ENCODE measurements at regions not wholly inside any gene's neighbourhood (a gene's known extent, or its start where the extent isn't known, plus 50 kb on each side); places are given as distances from the start of the nearest gene placed in this dataset.
A peak's percentile ranks its signal among the peaks of the same experiment; 100 is the strongest.
"Not testable (repeated sequence)": the region's sequence is repeated elsewhere in the genome, so short reads cannot be mapped to it uniquely, and the experiment has no call there.

DNA sequence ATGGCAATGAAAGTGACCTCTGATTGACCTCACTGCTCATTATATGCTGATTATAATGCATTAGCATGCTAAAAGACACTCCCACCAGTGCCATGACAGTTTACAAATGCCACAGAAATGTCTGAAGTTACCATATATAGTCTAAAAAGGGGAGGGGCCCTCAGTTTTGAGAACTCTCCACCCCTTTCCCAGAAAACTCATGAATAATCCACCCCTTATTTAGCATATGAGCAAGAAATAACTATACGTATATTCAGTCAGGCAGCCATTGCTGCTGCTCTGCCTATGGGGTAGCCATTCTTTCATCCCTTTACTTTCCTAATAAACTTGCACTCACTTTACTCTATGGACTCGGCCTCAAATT is 163.1 kb downstream of the ESM1 start:
- no peak for DNase-seq

DNA sequence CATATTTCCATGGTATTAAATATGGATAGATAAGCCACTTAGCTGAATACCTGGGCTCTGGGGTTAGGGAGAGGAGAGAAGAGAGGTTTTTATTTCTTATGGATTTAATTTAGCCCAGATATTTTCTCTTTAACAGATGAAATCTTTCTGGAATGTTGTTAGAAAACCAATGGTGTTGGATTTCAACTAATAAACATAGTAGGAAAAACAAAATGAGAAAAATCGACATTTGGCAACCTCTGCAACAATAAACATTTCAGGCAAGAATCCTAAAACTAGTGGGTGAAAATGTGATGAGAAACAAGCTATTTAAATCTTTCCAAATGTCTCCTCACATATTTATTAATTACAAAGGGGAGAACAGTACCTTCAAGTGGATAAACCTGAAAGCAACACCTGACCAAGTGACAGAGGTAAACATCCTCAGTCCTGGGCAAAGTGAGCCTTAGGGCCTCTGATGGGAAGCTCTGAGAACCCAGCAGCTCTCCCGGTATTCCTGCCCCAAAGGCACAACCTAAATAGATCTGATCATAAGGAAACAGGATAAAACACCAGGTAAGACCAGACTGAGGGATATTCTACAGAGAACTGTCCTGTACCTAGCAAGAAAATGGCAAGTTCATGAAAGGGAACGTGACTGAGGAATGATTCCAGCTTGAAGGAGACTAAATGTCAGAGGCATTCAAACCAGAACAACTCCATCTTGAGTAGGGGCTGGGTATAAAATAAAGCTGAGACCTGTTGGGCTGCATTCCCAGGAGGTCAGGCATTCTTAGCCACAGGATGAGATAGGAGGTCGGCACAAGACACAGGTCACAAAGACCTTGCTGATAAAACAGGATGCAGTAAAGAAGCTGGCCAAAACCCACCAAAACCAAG is 163.7 kb downstream of the ESM1 start:
- DNase-seq = no peak

DNA sequence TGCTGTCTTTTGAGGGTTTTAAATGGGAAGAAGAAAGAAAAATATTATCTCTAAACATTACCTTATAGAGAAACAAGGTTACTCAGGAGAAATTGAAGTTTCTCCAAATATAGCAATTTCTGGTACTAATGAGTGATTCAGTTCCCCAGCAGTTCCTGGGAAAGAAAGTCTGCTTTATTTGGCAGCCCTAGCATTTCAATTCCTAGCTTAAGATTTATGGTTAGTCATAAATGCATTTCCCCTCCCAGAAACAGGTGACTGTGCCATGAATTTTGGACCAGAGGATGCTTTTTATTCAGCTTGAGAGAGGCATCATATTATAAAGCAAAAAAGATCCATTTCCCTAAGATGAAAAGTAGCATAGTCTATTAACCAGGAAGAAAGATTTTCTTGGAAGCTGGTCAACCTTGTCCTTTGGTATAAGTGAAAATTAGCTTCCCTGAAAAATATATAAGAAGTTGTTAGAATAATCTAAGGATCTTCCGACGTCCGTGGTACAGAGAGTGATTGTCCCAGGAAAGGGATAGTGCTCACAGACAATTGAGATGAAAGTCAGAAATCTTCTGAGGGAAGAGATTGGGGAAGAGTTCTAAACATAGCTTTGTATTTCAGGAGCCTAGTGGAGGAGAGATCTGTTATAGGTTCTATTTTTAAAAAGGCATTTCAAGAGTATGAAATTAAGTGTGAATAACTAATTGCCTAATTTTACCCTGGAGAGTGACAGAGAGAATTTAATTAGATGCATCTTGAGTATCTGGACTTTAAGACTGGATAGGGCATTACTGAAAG is 164.9 kb downstream of the ESM1 start:
- DNase-seq = no peak

DNA sequence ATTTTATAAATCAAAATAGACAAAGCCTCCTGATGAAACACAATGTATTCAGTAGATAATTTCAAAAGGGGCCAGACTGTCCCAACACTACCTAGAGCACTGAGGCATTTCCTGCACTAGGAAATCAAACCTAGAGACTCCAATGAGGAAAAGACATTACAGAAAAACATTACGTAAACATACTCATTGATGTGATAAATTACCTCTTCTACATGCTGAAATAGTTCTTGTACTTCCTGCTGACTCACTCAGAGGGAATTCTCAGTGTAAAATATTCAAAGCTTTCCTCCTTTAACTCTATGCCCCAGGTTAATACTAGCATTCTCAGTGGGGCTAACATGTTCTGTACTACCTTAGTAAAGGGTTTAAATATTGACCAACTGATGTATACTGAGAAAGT is 178.0 kb downstream of the ESM1 start:
- no peak for DNase-seq

DNA sequence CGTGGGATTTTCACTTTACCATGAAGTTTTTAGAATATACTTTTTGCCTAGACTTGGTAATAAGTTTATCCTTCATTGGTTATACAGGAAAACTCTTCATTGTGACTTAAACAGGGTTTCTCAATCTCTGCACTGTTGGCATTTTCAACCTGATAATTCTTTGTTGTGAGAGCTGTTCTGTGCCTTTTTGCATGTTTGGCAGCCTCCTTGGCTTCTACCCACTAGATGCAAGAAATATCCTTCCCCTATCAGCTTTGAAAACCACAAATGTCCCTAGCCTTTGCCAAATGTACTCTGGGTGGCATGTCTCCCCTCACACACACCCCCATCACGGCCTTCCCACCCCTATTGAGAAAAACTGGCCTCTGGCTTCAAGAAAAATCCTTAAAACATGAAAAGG is 180.9 kb downstream of the ESM1 start:
- no peak for DNase-seq

DNA sequence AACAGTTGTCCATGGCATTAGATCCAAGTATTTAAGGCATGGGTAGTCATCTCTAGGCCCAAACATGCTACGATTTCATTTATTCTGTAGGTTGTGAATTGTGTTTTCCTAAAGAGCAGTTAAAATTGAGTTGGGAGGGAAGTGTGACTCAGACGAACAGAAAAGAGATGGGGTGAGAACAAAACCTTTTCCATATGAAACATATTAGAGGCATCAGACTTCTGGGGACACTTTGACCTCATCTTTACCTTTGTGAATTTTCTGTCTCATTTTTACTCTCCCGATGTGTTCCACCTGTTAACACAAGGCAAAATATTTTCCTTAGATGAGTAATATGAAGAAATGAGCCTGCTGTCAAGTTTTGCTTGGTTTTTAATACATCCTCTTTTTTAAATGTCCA is 181.3 kb downstream of the ESM1 start:
- DNase-seq = no peak

- DNase-seq = no peak
Measured at GRCh38 chr5:54803471-54804011, 181.9 kb downstream of the ESM1 start.

GRCh38 chr5:54799645-54800044 is 185.7 kb downstream of the ESM1 start:
- no peak for DNase-seq

- no peak for DNase-seq
Measured at GRCh38 chr5:54795777-54796176, 189.6 kb downstream of the ESM1 start.

GRCh38 chr5:54795284-54795683 is 190.1 kb downstream of the ESM1 start:
- no peak for DNase-seq

DNA sequence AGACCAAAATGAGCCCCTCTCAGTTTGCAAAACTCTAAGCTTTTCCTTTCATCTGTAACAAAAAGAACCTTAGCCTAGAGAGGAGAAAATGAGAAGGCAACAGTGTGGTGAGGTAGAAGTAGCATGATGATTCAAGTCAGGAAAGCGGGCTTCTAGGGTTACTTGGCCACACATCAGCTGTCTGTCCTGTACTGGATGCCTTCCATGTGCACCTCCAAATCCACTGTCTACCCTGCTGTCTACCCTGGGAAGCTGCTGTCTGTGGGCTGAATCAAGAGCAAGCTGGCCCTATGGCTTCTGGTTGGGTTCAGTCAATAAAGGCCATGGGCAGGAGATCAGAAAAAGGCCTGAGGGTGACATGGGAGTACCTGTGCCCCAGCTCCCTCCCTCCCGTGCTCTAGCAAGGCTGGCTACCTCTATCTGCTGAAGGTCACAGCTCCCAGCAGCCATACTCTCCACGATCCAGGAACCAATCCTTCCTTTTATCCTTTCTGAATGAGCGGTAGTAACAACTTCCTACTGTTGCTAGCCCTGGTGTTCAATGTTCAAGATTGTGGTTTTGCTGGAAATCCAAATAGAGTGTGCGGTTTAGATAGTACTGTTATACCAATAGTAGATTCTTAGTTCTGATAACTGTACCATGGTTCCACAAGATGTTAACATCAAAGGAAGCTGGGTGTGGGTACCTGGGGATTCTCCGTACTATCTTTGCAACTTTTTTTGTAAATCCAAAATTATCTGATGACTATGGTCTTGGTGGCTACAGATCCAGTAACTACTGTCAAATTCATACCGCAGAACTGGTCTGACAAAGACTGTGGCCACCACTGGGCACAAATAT is 191.0 kb downstream of the ESM1 start:
- no peak for DNase-seq

GRCh38 chr5:54793468-54794134 is 191.8 kb downstream of the ESM1 start:
- DNase-seq = no peak

DNA sequence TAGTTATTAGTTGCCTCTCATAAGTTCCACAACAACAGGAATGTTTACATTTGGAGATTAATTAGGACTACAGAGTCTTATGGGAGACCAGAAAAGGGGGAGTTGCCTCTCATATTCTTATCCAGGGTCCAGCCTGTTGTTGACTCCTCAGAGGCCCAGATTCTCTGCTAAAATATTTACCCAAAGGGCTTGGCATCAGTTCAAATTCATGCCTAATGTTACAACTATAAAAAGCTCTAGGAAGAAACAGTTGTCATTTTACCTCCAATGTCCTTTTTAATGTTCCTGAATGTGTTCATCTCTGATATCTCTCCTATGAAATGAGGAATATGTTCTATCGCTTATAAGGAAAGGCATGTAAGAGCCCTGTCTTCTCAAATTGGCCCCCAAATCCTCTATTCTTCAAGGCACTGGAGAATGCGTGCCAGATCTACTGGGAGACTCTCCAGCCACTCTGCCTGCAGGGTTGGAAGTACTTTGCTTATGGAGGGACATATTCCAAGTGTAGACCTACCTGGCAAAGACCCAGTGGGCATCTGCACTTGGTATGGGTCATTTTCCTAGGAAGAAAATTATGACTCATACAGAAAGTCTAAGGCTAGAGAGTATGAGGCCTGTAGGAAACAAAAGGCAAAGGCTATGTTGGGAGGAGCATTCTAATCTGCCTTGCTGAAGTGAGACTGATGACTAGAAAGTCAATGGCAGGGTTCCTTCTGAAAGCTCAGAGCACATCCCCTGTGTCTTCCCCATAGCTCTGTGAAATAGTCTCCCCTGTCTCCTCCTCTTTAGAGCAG is 192.6 kb downstream of the ESM1 start:
- no peak for DNase-seq

DNA sequence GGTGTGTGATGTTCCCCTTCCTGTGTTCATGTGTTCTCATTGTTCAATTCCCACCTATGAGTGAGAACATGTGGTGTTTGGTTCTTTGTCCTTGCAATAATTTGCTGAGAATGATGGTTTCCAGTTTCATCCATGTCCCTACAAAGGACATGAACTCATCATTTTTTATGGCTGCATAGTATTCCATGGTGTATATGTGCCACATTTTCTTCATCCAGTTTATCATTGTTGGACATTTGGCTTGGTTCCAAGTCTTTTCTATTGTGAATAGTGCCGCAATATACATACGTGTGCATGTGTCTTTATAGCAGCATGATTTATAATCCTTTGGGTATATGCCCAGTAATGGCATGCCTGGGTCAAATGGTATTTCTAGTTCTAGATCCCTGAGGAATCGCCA is 197.5 kb downstream of the ESM1 start:
- not testable (repeated sequence) for DNase-seq

GRCh38 chr5:54785729-54786591 is 199.4 kb downstream of the ESM1 start:
- peak in 42 of 58 donors; percentile 3 to 77 (median 34) for DNase-seq

- no peak for DNase-seq
Measured at GRCh38 chr5:54778783-54779182, 206.6 kb downstream of the ESM1 start.

DNA sequence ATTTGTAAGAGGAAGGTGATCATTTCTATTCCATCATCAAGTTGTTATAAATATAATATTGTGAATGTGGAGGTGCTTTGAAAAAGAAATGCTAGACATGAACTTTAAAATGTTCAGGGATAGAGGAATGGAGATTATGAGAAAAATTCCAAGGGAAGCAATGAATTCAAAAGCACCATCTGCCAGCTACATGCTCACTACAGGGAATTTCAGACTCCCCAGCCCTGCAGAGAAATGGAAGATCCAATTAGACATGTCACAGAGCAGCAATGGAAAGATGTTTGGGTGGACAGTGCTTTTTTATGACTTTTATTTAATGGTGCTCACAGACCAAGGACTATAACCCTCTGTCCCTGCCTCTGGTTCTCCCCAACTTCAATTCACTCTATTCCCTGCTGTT is 209.7 kb downstream of the ESM1 start:
- DNase-seq = no peak

DNA sequence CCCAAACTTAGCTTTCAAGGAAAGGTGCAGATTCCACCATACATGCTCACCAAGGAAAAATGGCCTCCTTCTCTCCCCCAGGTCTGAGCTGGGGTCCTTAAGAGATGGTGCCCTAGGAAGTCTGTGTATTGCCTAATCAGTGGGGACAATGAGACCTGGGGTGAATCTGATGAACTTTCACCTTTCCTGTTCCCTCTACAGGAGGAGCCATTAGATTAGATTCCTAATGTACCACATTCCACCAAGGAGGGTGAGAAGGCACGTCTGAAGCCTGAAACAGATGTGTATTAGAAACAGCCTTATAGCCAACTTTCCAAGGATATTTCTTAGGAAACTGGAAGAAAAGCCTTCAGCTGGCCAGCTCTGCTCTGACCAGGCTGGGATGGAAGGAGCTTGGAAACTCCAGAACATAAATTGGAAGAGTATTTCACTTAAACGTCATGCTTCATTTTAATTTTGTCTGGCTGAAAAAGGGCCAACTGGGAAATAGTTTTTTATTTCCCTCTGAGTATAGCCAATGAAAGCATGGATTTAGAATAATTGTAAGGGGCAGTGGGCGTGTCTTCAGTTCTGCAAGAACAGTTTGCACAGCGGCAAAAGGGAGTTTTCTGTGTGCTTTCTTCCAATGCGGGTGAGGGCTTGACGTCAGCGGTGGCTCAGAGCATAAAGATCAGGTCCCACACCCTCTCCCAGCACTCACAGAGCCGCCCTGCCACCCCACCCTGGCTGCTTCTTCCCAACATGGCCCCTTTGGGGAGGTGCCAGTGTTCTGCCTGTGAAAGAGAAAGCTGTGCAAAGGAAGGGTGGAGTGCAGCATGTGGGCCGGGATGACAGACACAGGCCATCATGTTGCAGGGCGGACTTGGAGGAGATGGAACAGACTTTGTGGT is 210.9 kb downstream of the ESM1 start:
- DNase-seq = peak in 13 of 58 donors; percentile 2 to 42 (median 13)
